Keratinocyte (primary cell): ENCODE measurements at regions not wholly inside any gene's neighbourhood (a gene's known extent, or its start where the extent isn't known, plus 50 kb on each side); places are given as distances from the start of the nearest gene placed in this dataset.

ENCODE experiments used
- DNase-seq: peaks from one replicate; pipeline ENCODE4 v3.0.0-alpha.2; 2011; ENCODE audit warnings: low read depth, missing footprints, low spot score
- FAIRE-seq: peaks from 2 replicates; lab custom pipeline; 2011; peaks lifted over from hg19 to GRCh38; lab: Jason Lieb, UNC
- H2AFZ ChIP-seq: 2 replicates; pipeline ENCODE4 v1.6.0; 2012; ENCODE audit warnings: low read length, control low read depth, inconsistent platforms; ENCODE audit not compliant: control insufficient read depth
- H3K27ac ChIP-seq: 2 replicates; pipeline ENCODE4 v1.5.1; 2011; ENCODE audit warnings: low read length; ENCODE audit not compliant: control insufficient read depth, insufficient read depth
- H3K27me3 ChIP-seq: 3 replicates; pipeline ENCODE4 v1.6.0; 2011; ENCODE audit warnings: low read length; ENCODE audit not compliant: control insufficient read depth, insufficient read depth; ENCODE audit errors: extremely low read depth
- H3K36me3 ChIP-seq, 2 experiments: 2 replicates in 1 of 2; 3 replicates in 1 of 2; pipeline ENCODE4 v1.5.1; 2011; ENCODE audit warnings: low read length in 2 of 2, mild to moderate bottlenecking in 1 of 2; ENCODE audit not compliant: control insufficient read depth in 2 of 2, insufficient read depth in 2 of 2; ENCODE audit errors: extremely low read depth in 1 of 2
- H3K4me1 ChIP-seq: 3 replicates; pipeline ENCODE4 v1.5.1; 2011; ENCODE audit warnings: low read length; ENCODE audit not compliant: control insufficient read depth, insufficient read depth; ENCODE audit errors: extremely low read depth
- H3K4me2 ChIP-seq: 3 replicates; pipeline ENCODE4 v1.6.0; 2011; ENCODE audit warnings: low read depth, low read length; ENCODE audit not compliant: control insufficient read depth, insufficient read depth; ENCODE audit errors: extremely low read depth
- H3K4me3 ChIP-seq, 3 experiments: fragments of 200-600 bp in 1 of 3; sonication (generic) in 1 of 3; 2 replicates in 2 of 3; 3 replicates in 1 of 3; pipeline ENCODE4 v1.5.1; 2011 to 2016; ENCODE audit warnings: low read length in 3 of 3, mild to moderate bottlenecking in 3 of 3, control low read depth in 2 of 3, inconsistent platforms in 1 of 3, low read depth in 1 of 3, mixed read lengths in 1 of 3, mixed run types in 1 of 3, moderate library complexity in 1 of 3; ENCODE audit not compliant: control insufficient read depth in 2 of 3, insufficient read depth in 2 of 3; ENCODE audit errors: extremely low read depth in 1 of 3
- H3K79me2 ChIP-seq: 2 replicates; pipeline ENCODE4 v1.6.0; 2012; ENCODE audit warnings: low read length; ENCODE audit not compliant: control insufficient read depth, insufficient read depth
- H3K9ac ChIP-seq: 3 replicates; pipeline ENCODE4 v1.6.0; 2011; ENCODE audit warnings: low read length; ENCODE audit not compliant: control insufficient read depth, insufficient read depth; ENCODE audit errors: extremely low read depth
- H3K9me1 ChIP-seq: 3 replicates; pipeline ENCODE4 v1.6.0; 2011; ENCODE audit warnings: low read length; ENCODE audit not compliant: control insufficient read depth, insufficient read depth; ENCODE audit errors: extremely low read depth
- H3K9me3 ChIP-seq: 2 replicates; pipeline ENCODE4 v1.5.1; 2012; ENCODE audit warnings: low read depth, low read length; ENCODE audit not compliant: control insufficient read depth
- H4K20me1 ChIP-seq: 3 replicates; pipeline ENCODE4 v1.6.0; 2011; ENCODE audit warnings: low read length; ENCODE audit not compliant: control insufficient read depth, insufficient read depth; ENCODE audit errors: extremely low read depth
- CTCF ChIP-seq, 3 experiments: IDR thresholded peaks in 1 of 3; conservative IDR thresholded peaks in 1 of 3; optimal IDR thresholded peaks in 1 of 3; 2 replicates in 2 of 3; 3 replicates in 1 of 3; pipeline versions ENCODE3 to v1.5.1; 2011; ENCODE audit warnings: low read length in 3 of 3, mild to moderate bottlenecking in 3 of 3, moderate library complexity in 2 of 3, control low read depth in 1 of 3, inconsistent platforms in 1 of 3; ENCODE audit not compliant: insufficient read depth in 2 of 3; ENCODE audit errors: extremely low read depth in 1 of 3
- EZH2 ChIP-seq: IDR thresholded peaks from one replicate; pipeline ENCODE4 v1.6.1; 2012; ENCODE audit warnings: inconsistent platforms, mild to moderate bottlenecking, low read length, moderate library complexity
- dilution Hi-C: fragments of 300-500 bp; cut with MboI; formaldehyde crosslinking; loops from one replicate; pipeline ENCODE4 v1.7.0; 2020; ENCODE audit warnings: low sequenced_read_pairs; ENCODE audit not compliant: extremely low pct_ligation_motif_present

- no peak overlapping the region for H3K4me3 ChIP-seq
- dilution Hi-C loops: no loop called here
- no peaks in the 10 kb centered on the region for H3K79me2 ChIP-seq
- TF ChIP-seq CTCF (optimal IDR thresholded peaks at IDR 0.05 in 1 of 3, IDR thresholded peaks at IDR 0.05 in 1 of 3, conservative IDR thresholded peaks at IDR 0.05 in 1 of 3; ENCODE audit: extremely low read depth in 1 of 3, insufficient read depth in 2 of 3, low read length in 3 of 3) (no peak), EZH2 (no peak)
- no peak for DNase-seq
- no peaks in the 10 kb centered on the region for H3K4me1 ChIP-seq
- no peaks in the 10 kb centered on the region for H3K9me3 ChIP-seq
- H4K20me1 ChIP-seq: no peaks in the 10 kb centered on the region
- FAIRE-seq: no peak
- H3K36me3 ChIP-seq: no peaks in the 10 kb centered on the region
- H3K27me3 ChIP-seq: no peaks in the 10 kb centered on the region
- H3K9ac ChIP-seq: no peak overlapping the region
- no peak overlapping the region for H3K4me2 ChIP-seq
- H3K27ac ChIP-seq: no peak overlapping the region
- H3K9me1 ChIP-seq: no peaks in the 10 kb centered on the region
- H2AFZ ChIP-seq: no peak overlapping the region
Observed at GRCh38 chr5:51194671-51195070, 188.6 kb upstream of the ISL1 start.

DNA sequence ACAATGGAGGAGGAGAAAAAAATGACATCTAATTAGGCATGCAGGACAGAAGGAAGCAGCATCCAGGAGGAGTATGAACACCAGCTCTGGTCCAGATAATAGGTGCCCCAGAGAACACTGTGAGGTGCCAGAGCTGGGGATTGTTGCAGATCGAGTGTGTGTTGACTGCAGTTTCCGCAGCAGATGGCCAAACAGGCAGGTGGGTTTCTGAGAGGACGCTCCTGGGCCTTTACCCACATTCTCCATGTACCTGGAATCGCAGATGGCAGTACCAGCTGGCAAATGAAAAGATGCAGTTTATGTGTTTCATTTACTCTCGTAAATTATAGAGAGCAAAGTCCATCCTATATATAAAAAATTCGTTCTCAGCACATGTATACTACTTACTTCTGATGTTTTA is 182.2 kb upstream of the ISL1 start:
- Histone ChIP-seq H3K4me1 (no peaks in the 10 kb centered on the region), H3K27ac (no peak overlapping the region), H3K9me3 (no peaks in the 10 kb centered on the region), H2AFZ (no peak overlapping the region), H3K36me3 (no peaks in the 10 kb centered on the region), H4K20me1 (no peaks in the 10 kb centered on the region), H3K79me2 (no peaks in the 10 kb centered on the region), H3K27me3 (no peaks in the 10 kb centered on the region), H3K9me1 (no peaks in the 10 kb centered on the region), H3K9ac (no peak overlapping the region), H3K4me3 (no peak overlapping the region), H3K4me2 (no peak overlapping the region)
- no peak for FAIRE-seq
- dilution Hi-C loops: no loop called here
- TF ChIP-seq EZH2: no peak
- TF ChIP-seq CTCF (optimal IDR thresholded peaks at IDR 0.05 in 1 of 3, IDR thresholded peaks at IDR 0.05 in 1 of 3, conservative IDR thresholded peaks at IDR 0.05 in 1 of 3; ENCODE audit: extremely low read depth in 1 of 3, insufficient read depth in 2 of 3, low read length in 3 of 3): no peak
- no peak for DNase-seq
